GM21528 (cell line): ENCODE measurements at regions not wholly inside any gene's neighbourhood (a gene's known extent, or its start where the extent isn't known, plus 50 kb on each side); places are given as distances from the start of the nearest gene placed in this dataset.

Source experiments
- ATAC-seq: cut with Tn5 transposase; IDR thresholded peaks from one replicate; pipeline ENCODE4 v1.9.1; 2021; ENCODE audit warnings: mild to moderate bottlenecking, moderate library complexity; ENCODE audit not compliant: unreplicated experiment, low FRiP score

DNA sequence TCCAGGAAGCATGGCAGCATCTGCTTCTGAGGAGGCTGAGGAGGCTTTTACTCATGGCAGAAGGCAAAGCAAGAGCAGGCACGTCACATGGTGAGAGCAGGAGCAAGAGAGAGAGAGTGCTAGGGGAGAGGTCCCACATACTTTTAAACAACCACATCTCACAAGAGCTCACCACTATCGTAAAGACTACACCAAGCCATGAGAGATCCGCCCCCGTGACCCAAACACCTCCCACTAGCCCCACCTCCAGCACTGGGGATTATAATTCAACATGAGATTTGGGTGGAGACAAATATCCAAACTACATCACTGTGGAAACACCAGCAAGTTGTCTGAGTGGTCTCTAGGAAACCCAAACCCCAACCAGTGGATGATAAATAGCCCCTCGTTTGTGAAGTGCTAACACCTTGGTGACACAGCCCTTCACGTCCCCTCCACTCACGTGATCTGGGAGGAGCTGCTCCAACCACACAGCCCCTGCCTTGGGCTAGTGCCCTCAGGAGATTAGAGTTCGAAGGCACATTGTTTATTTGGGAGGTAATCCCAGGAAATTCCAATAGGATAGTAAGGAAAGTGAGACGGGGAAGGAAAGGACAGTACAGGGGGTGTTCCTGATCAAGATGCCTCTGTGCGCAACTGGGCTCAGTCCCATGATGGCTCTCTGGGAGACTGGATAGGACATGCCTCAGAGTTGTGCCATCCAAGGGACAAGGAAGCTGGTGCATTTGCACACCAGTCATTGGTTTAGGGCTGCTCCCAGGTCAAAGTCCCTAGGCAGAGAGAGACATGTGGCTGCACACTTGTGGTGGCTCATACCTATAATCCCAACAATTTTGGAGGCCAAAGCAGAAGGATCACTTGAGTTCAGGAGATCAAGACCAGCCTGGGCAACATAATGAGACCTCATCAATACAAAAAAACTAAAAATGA lies 80.6 kb upstream of the CTNNB1 start:
- ATAC-seq, result no peak

DNA sequence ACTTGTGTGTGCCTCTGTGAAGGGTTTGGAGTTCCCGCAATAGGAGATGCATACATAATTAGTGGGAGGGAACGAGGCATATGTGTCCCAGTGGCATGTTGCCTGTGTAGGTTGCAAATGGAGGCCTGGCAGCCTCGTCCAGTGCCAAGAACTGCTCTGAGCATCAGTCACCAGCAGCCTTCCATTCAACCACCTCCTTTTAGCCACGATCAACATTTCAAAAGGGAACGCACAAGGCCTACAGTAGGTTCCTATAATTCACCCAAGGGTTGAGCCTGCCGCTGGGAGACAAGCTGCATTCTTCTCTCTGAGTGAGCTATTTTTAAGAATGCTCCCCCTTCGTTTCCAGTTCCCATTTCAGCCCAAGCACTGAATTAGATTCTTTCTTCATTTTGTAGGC lies 78.8 kb upstream of the CTNNB1 start:
- no peak for ATAC-seq

DNA sequence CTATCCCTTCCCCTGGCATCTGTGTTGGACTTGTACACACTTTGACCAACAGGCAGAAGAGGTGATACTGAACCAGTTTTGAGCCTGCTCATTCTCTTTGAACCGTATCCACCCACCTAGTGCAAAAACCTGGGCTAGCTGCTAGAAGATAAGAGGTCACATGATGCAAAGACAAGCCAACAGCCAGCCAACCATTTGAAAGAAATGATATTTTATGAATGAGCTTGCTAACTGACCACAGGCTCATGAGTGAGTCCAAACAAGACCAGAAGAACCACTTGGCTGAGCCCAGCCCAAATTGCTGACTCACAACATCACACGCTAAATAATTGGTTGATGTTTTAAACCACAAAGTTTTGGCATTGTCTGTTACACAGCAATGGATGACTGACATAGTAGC lies 74.0 kb upstream of the CTNNB1 start:
- ATAC-seq, result no peak

DNA sequence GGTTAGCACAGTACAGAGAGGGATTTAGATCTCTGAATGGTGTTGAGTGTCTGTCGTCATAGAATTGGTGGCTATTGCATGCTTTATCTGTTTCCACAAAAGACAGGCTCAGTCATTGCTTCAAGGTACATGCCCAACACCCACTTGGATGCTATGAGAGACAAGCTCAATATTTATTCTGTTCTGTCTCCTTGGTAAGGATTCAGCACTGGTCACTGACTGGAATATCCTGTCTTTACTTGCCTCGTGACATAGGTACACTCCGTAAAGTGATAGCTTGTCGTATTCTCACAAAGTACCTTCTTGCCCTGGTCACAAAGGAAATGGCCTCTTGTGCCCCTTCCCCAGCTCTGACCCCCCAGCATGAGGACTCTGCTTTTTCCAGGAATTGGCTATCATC lies 72.8 kb upstream of the CTNNB1 start:
- no peak for ATAC-seq

DNA sequence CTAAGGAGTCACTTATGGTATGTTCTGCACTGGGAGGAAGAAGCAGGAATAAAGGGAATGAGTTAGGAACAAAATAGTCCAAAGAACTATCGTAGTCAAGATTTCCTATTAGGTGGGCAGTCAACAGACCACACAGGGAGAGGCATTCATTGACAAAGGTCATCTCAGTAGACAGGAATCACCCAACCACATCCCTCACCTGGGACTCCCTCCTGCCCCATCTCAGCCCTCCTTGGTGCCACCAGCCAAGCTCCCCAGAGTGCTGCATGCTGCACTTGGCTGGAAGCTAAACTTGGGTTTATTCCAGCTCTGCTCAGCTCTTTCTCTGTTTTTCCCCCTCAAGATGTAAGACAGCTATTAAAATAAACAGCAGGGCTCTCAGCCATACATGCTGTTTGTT lies 72.3 kb upstream of the CTNNB1 start:
- no peak for ATAC-seq

DNA sequence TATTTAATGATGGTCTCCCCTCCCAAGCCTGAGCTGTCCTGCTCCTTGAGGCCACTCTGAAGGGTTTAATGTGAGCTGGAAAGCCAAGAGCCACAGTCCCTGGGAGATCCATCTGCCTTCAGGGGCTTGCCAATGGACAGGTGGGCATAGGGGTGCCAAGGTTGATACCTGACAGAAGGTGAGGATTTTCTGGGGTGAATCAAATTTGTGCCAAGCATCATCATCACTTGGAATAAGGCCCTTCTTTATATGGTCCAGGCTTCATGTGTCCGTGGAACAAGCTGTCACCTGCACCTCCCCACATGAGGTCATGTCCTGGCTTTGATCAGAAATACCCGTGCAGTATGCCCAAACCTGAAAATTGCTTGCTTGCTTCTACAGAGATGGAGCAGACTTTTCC lies 71.9 kb upstream of the CTNNB1 start:
- ATAC-seq, result no peak

DNA sequence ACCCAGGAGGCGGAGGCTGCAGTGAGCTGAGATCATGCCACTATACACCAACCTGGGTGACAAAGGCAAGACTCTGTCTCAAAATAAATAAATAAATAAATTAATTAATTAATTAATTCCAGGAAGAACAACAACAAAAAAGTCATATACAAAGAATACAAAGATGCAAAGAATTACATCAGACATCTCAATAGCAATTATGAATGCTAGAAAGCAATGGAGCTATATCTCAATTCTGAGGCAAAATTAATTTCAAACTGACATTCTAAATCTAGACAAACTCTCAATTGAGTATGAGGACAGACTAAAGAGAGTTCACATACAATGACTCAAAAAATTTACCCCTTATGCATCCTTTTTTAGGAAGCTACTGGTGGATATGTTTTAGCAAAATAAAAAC lies 69.6 kb upstream of the CTNNB1 start:
- ATAC-seq, result no peak

DNA sequence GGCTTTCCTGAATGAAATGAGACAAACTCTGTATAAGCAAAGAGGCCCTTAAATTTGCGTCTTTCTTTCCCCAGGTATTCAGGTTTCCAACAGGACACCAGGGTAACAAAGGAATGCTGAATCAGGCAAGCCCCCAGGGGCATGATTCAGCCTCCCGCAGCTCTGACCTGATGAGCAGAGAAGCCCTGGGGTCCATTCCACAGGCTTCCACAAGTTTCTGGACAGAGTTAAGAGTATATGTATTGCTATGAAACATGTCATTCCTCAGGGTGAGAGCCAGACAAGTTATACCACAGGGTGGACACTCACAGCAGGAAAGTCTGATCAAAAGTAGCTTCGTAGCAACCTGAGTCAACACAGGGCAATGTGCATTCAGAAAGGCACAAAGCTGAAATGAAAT lies 68.1 kb upstream of the CTNNB1 start:
- ATAC-seq, result no peak

DNA sequence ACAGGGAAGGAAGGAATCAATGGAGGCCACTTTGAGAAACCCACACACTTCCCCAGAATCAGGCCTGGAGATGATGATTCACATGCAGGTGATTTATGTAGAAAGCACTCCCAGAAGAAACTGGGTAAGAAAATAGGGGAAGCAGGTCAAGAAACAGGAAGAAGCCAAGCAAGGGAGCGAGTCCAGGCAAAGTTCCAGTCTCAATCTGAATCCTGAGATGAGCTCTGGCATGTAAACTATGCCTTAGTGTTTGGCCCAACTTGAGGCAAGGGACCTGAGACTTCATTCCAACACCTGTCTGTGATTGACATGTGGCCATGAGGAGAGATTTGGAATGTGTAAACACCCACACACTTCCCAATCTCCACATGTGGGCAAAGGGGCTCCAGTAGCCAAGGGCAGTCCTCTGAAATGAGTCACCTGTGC lies 61.6 kb upstream of the CTNNB1 start:
- ATAC-seq, result no peak

DNA sequence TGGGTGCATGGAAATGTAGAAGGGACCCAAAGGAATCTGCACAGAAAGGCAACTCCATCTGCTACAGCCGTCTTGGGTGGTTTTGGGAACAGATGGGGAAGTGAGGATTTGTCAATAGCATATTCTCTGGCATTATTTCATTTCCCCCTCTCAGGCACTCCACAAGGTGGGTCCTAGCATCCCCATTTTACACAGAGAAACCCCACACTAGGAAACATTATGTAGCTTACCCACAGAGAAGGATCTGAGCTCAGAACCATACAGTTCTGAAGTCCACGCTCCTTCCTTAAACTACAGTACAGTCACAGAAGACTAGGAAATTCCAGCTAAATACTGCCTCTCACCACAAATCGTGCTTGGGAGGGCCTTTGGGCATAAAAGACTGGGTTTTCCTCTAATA lies 61.2 kb upstream of the CTNNB1 start:
- ATAC-seq, result no peak

DNA sequence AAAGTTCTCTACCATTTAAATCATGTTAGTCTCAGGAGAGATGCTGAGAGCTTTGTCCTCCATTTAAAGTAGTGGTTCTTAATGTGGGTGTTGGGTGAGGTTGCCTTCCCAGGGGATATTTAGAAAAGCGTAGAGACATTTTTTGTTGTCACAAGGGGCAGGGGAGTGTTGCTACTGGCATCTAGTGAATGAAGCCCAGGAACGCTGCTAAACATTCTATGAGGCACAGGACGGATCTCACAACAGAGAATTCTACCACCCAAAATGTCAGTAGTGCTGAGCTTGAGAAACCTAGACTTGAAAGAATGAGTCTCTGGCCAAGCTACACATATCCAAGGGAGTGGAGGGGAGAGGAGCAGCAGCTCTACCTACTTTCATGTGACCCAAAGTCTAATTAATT lies 60.7 kb upstream of the CTNNB1 start:
- no peak for ATAC-seq

DNA sequence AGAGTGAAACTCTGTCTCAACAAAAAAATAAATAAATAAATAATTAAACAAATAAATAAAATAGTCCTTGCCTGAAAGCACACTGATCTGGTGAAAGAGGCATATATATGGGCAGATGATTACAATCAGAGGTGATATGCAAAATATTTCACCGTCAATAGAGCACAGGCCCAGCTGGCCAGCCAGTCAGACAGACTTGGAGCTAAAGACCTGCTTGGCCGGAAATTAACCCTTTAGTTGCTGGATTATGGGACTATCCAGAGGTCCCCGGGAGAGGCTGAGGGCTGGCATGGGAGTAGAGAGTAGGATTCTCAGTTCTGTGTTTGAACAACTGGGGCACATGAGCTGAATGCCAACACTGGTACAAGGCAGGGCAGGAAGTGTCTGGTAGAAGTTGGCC lies 59.1 kb upstream of the CTNNB1 start:
- no peak for ATAC-seq

DNA sequence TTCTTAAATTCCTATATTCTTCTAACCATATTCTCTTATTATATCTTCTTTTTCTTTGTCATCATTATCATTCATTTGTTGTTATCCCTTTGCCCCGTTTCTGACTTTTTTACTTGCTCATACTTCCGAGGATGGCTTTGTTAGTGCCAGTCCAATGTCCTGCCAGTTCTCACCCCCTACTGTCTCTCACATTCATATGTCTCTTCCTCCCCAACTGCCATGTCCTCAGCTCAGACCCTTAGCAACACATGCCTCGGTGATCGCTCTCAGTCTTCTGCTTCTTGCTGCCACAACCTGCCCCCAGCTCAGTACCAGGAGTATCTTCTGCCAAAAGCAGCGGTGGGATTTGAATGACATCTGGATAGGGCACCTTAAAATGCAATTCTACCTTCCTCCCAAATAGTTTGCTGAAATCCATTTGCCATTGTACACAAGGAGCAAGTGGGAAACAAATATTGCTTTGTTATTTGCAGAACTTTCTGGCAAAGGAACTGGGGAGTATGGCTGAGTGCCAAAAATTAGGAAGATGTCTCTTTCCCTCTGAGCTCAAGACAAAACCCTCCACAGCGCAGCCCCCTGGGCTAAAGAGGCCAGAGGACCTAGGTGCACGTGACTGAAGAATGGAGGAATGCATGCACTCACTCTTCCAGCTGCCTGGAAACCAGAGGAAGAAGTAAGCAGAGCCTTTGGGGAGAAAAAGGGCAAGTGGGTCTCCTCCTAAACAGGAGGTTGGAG lies 57.7 kb upstream of the CTNNB1 start:
- ATAC-seq, result no peak

DNA sequence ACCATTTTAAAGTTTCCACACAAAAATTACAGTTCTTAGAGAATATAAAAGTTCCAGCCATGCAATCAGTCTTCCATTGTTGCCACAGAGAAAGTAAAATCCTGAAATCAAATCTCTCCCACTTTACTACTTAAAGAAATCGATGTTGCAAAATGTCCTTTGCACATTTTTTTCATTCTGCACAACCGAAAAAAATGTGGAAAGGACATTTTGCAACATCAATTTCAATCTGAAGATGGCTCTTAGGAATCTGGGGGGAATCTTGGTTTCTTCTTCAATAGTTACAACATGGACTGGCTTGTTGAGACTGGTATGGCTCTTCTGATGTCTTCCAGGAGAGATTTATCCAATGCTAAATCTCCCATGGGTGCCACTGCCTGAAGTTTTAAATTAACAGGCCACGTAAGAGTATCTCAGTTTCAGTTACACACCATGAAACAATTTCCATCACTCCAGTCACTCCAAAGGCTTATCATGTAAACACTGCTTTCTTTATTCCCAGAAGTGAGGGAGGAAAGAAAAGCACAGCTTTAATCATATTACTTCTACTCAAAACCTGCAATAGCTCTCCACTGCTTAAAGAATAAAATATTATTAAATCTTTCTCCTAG lies 55.8 kb upstream of the CTNNB1 start:
- no peak for ATAC-seq

DNA sequence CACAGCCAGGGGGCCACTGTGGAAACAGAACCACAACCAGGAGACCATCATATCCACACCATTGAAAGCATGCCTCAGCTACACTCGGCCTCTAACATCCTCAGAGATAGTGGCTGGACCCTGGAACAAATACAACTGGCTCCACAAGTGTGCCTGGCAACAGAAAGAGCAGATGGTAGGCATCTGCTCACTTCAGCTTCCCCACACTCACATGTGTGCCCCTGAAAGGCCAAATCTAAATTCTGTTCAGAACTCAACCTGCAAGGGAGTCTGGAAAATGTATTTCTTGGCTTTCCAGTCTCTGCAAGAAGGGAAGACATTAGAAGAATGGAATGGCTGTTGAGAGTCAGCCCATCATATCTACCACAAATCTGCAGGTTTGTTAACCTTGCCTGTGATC lies 54.7 kb upstream of the CTNNB1 start:
- no peak for ATAC-seq

DNA sequence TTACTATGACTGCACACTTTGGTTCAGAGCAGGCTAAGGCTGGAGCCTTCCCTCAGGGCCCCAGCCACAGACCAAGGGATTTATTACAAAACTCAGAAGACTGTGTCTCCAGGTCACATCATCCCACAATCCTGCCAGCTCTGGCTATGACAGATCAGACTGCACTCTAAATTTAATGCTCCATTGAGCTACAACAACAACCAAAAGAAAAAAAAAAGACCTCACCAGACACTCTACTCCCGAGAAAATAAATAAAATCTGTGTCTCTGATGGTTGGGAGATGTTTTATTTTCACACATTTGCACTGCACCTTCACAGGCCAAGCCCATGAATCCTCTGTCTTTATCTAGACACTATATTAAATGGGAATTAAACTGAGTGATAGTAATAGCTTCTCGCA lies 50.8 kb upstream of the CTNNB1 start:
- ATAC-seq, result no peak

DNA sequence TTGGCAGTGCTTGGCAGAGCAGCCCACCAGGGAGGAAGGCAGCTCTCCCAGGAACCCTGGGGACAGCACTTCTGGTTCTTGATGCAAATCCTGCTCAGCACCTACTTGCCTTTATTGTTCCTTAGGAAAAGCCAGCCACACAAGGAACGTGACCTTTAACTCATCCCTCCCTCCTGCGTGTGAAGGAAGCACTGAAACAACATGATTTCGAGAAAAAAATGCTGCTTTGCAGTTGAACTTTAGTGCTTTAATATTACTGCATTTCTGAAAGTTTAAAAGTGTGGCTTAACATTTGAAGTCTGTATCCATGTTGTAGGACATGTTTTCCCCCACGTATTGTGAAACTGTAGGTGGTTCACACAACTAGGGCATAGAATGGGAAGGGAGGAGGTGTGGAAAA lies 50.4 kb upstream of the CTNNB1 start:
- ATAC-seq, result no peak
